Posterior cingulate gyrus (tissue), 11 donors: ENCODE measurements at regions not wholly inside any gene's neighbourhood (a gene's known extent, or its start where the extent isn't known, plus 50 kb on each side); places are given as distances from the start of the nearest gene placed in this dataset.

Experiments
- DNase-seq, 10 donors: peaks; one replicate each; pipeline versions ENCODE4 v3.0.0 to v3.0.0-alpha.2; 2020 to 2021; ENCODE audit warnings: mixed read lengths in 3 of 10
- intact Hi-C: fragments of 100-400 bp; cut with DNase I; formaldehyde crosslinking; loops from one replicate; pipeline ENCODE4 v1.15.1; 2023

- intact Hi-C loops: no loop called here
- no peak for DNase-seq
These were observed 107.6 kb upstream of the ARHGEF3 start for GRCh38 chr3:56909349-56909748.

GRCh38 chr3:56908004-56908403 lies 106.3 kb upstream of the ARHGEF3 start:
- intact Hi-C loops: no loop called here
- no peak for DNase-seq

GRCh38 chr3:56904552-56905215 lies 102.9 kb upstream of the ARHGEF3 start:
- DNase-seq: no peak
- intact Hi-C loops: no loop called here

- intact Hi-C loops: no loop called here
- DNase-seq: no peak
These were observed 101.6 kb upstream of the ARHGEF3 start for GRCh38 chr3:56903231-56903782.

- intact Hi-C loops: no loop called here
- no peak for DNase-seq
These were observed 100.9 kb upstream of the ARHGEF3 start for GRCh38 chr3:56902468-56903160.

- intact Hi-C loops: no loop called here
- no peak for DNase-seq
These were observed 99.1 kb upstream of the ARHGEF3 start for GRCh38 chr3:56900801-56901200.

- no peak for DNase-seq
- intact Hi-C loops: no loop called here
These were observed 98.1 kb upstream of the ARHGEF3 start for GRCh38 chr3:56899851-56900250.

- no peak for DNase-seq
- intact Hi-C loops: no loop called here
These were observed 97.3 kb upstream of the ARHGEF3 start for GRCh38 chr3:56899078-56899477.

GRCh38 chr3:56896357-56896756 lies 94.6 kb upstream of the ARHGEF3 start:
- intact Hi-C loops: no loop called here
- DNase-seq: no peak

- intact Hi-C loops: no loop called here
- peak in 5 of 10 donors; percentile 16 to 93 (median 57) for DNase-seq
These were observed 93.2 kb upstream of the ARHGEF3 start for GRCh38 chr3:56894881-56895431.

- intact Hi-C loops: no loop called here
- DNase-seq: no peak
These were observed 88.8 kb upstream of the ARHGEF3 start for GRCh38 chr3:56890448-56891091.

- no peak for DNase-seq
- intact Hi-C loops: no loop called here
These were observed 87.4 kb upstream of the ARHGEF3 start for GRCh38 chr3:56889131-56889530.

GRCh38 chr3:56887402-56888025 lies 85.8 kb upstream of the ARHGEF3 start:
- no peak for DNase-seq
- intact Hi-C loops: no loop called here

- intact Hi-C loops: no loop called here
- DNase-seq: no peak
These were observed 84.6 kb upstream of the ARHGEF3 start for GRCh38 chr3:56886314-56886713.

- no peak for DNase-seq
- intact Hi-C loops: no loop called here
These were observed 84.1 kb upstream of the ARHGEF3 start for GRCh38 chr3:56885879-56886278.

- no peak for DNase-seq
- intact Hi-C loops: no loop called here
These were observed 83.7 kb upstream of the ARHGEF3 start for GRCh38 chr3:56885453-56885852.

GRCh38 chr3:56884387-56884786 lies 82.6 kb upstream of the ARHGEF3 start:
- DNase-seq: no peak
- intact Hi-C loops: no loop called here

- DNase-seq: no peak
- intact Hi-C loops: no loop called here
These were observed 82.1 kb upstream of the ARHGEF3 start for GRCh38 chr3:56883828-56884227.

- intact Hi-C loops: no loop called here
- DNase-seq: no peak
These were observed 81.1 kb upstream of the ARHGEF3 start for GRCh38 chr3:56882896-56883295.

- intact Hi-C loops: no loop called here
- no peak for DNase-seq
These were observed 80.1 kb upstream of the ARHGEF3 start for GRCh38 chr3:56881841-56882240.
